Mesothelial cell of epicardium (in vitro differentiated cells): ENCODE measurements at regions not wholly inside any gene's neighbourhood (a gene's known extent, or its start where the extent isn't known, plus 50 kb on each side); places are given as distances from the start of the nearest gene placed in this dataset.
A peak's percentile ranks its signal among the peaks of the same experiment; 100 is the strongest.
"Not testable (repeated sequence)": the region's sequence is repeated elsewhere in the genome, so short reads cannot be mapped to it uniquely, and the experiment has no call there.

Experiments
- DNase-seq, 2 experiments: peaks; one replicate each; pipeline ENCODE4 v3.0.0; 2021; ENCODE audit warnings: low spot score in 2 of 2; ENCODE audit not compliant: unreplicated experiment in 2 of 2
- H3K27ac Mint-ChIP-seq: 2 replicates; pipeline ENCODE4 v1.8.0; 2021; ENCODE audit warnings: mixed read lengths
- H3K27me3 Mint-ChIP-seq: 2 replicates; pipeline ENCODE4 v1.8.0; 2021; ENCODE audit warnings: low read depth, mixed read lengths
- H3K36me3 Mint-ChIP-seq: 2 replicates; pipeline ENCODE4 v1.8.0; 2021; ENCODE audit warnings: mixed read lengths
- H3K4me1 Mint-ChIP-seq: 2 replicates; pipeline ENCODE4 v1.8.0; 2021; ENCODE audit warnings: mixed read lengths
- H3K4me3 Mint-ChIP-seq: 2 replicates; pipeline ENCODE4 v1.8.0; 2021; ENCODE audit warnings: mild to moderate bottlenecking, moderate library complexity, mixed read lengths
- H3K9me3 Mint-ChIP-seq: 2 replicates; pipeline ENCODE4 v1.8.0; 2021; ENCODE audit warnings: mixed read lengths
- CTCF ChIP-seq: fragments of 200-600 bp; sonication (generic); IDR thresholded peaks from one replicate; pipeline ENCODE4 v1.5.0; 2021; ENCODE audit warnings: antibody characterized with exemption; ENCODE audit not compliant: unreplicated experiment

GRCh38 chr20:52035977-52036376, 155.6 kb downstream of the ZFP64 start:
- DNase-seq: no peak
- Mint-ChIP-seq H3K4me1 (peaks cover 40% of the 10 kb centered on the region), H3K27me3 (no peaks in the 10 kb centered on the region), H3K27ac (no peak overlapping the region), H3K9me3 (no peaks in the 10 kb centered on the region), H3K4me3 (no peak overlapping the region), H3K36me3 (no peaks in the 10 kb centered on the region)
- TF ChIP-seq CTCF: no peak

- no peaks in the 10 kb centered on the region for H3K36me3 Mint-ChIP-seq
- no peak for DNase-seq
- H3K9me3 Mint-ChIP-seq: no peaks in the 10 kb centered on the region
- H3K4me3 Mint-ChIP-seq: no peak overlapping the region
- peaks cover 42% of the 10 kb centered on the region for H3K4me1 Mint-ChIP-seq
- no peak for TF ChIP-seq CTCF
- H3K27me3 Mint-ChIP-seq: no peaks in the 10 kb centered on the region
- no peak overlapping the region for H3K27ac Mint-ChIP-seq
Observed at GRCh38 chr20:52035498-52035897, 156.1 kb downstream of the ZFP64 start.

- DNase-seq: no peak
- Mint-ChIP-seq H3K36me3 (no peaks in the 10 kb centered on the region), H3K4me1 (peaks cover 35% of the 10 kb centered on the region), H3K9me3 (no peaks in the 10 kb centered on the region), H3K27me3 (no peaks in the 10 kb centered on the region), H3K4me3 (no peak overlapping the region), H3K27ac (no peak overlapping the region)
- no peak for TF ChIP-seq CTCF
Observed at GRCh38 chr20:52034581-52034980, 157.0 kb downstream of the ZFP64 start.

- Mint-ChIP-seq H3K9me3 (no peaks in the 10 kb centered on the region), H3K4me3 (no peak overlapping the region), H3K27me3 (no peaks in the 10 kb centered on the region), H3K27ac (peak overlapping the region; percentile 77), H3K4me1 (peaks cover 28% of the 10 kb centered on the region), H3K36me3 (no peaks in the 10 kb centered on the region)
- TF ChIP-seq CTCF: no peak
- no peak for DNase-seq
Observed at GRCh38 chr20:52033313-52033712, 158.3 kb downstream of the ZFP64 start.

GRCh38 chr20:52032304-52032683, 159.3 kb downstream of the ZFP64 start:
- not testable (repeated sequence) for H3K27me3 Mint-ChIP-seq, DNase-seq, H3K36me3 Mint-ChIP-seq, H3K4me3 Mint-ChIP-seq, H3K9me3 Mint-ChIP-seq
- H3K27ac Mint-ChIP-seq: peak overlapping the region; percentile 94
- peaks cover 28% of the 10 kb centered on the region for H3K4me1 Mint-ChIP-seq

- H3K9me3 Mint-ChIP-seq: no peaks in the 10 kb centered on the region
- H3K27me3 Mint-ChIP-seq: no peaks in the 10 kb centered on the region
- H3K4me3 Mint-ChIP-seq: peak overlapping the region; percentile 9
- H3K27ac Mint-ChIP-seq: peak overlapping the region; percentile 94
- no peak for DNase-seq
- no peak for TF ChIP-seq CTCF
- H3K4me1 Mint-ChIP-seq: peaks cover 28% of the 10 kb centered on the region
- H3K36me3 Mint-ChIP-seq: no peaks in the 10 kb centered on the region
Observed at GRCh38 chr20:52031563-52032303, 159.8 kb downstream of the ZFP64 start.
